ENCODE measurements at regions not wholly inside any gene's neighbourhood (a gene's known extent, or its start where the extent isn't known, plus 50 kb on each side); places are given as distances from the start of the nearest gene placed in this dataset.

- Mint-ChIP-seq H3K4me1 (peaks cover 7% of the 10 kb centered on the region), H3K27ac (no peak overlapping the region), H3K27me3 (peaks cover 7% of the 10 kb centered on the region), H3K36me3 (ENCODE audit: low read depth) (no peaks in the 10 kb centered on the region), H3K4me3 (no peak overlapping the region), H3K9me3 (peaks cover 2% of the 10 kb centered on the region)
- POLR2A ChIA-PET: no interaction called here
- CTCF ChIA-PET: no interaction called here
- DNase-seq: no peak
These were observed 98.8 kb downstream of the GCNT1 start for GRCh38 chr9:76557674-76558225.

GRCh38 chr9:76558465-76558864 is 99.5 kb downstream of the GCNT1 start:
- H3K9me3 Mint-ChIP-seq: peaks cover 2% of the 10 kb centered on the region
- no peak overlapping the region for H3K27ac Mint-ChIP-seq
- H3K4me3 Mint-ChIP-seq: no peak overlapping the region
- H3K36me3 Mint-ChIP-seq (ENCODE audit: low read depth): no peaks in the 10 kb centered on the region
- no peak for DNase-seq
- H3K27me3 Mint-ChIP-seq: peaks cover 7% of the 10 kb centered on the region
- ChIA-PET CTCF (no interaction called here), POLR2A (interaction anchor here (0.7 kb wide), 1 partner anchor 198 kb away, joined by 3 read pairs; no protein-coding TSS in a partner anchor)
- peaks cover 6% of the 10 kb centered on the region for H3K4me1 Mint-ChIP-seq

- ChIA-PET POLR2A (no interaction called here), CTCF (interaction anchor here (1.1 kb wide), 1 partner anchor 47 kb away, joined by 3 read pairs; no protein-coding TSS in a partner anchor)
- Mint-ChIP-seq H3K27me3 (peaks cover 7% of the 10 kb centered on the region), H3K36me3 (ENCODE audit: low read depth) (no peaks in the 10 kb centered on the region), H3K4me1 (peaks cover 5% of the 10 kb centered on the region), H3K9me3 (peaks cover 2% of the 10 kb centered on the region), H3K4me3 (no peak overlapping the region), H3K27ac (no peak overlapping the region)
- DNase-seq: no peak
These were observed 100.3 kb downstream of the GCNT1 start for GRCh38 chr9:76559286-76559685.

GRCh38 chr9:76560481-76560922 is 101.5 kb downstream of the GCNT1 start:
- peaks cover 5% of the 10 kb centered on the region for H3K4me1 Mint-ChIP-seq

GRCh38 chr9:76561050-76561713 is 102.2 kb downstream of the GCNT1 start:
- POLR2A ChIA-PET: no interaction called here
- H3K9me3 Mint-ChIP-seq: peaks cover 2% of the 10 kb centered on the region

More at GRCh38 chr9:76560481-76560922, 101.5 kb downstream of the GCNT1 start:
- Mint-ChIP-seq H3K4me3 (no peak overlapping the region), H3K27ac (no peak overlapping the region), H3K36me3 (ENCODE audit: low read depth) (no peaks in the 10 kb centered on the region), H3K9me3 (peaks cover 2% of the 10 kb centered on the region), H3K27me3 (peaks cover 7% of the 10 kb centered on the region)
- no peak for DNase-seq
- CTCF ChIA-PET: interaction anchor here (1.1 kb wide), 2 partner anchors 15 to 48 kb away, joined by 3 read pairs; no protein-coding TSS in a partner anchor
- POLR2A ChIA-PET: no interaction called here

More at GRCh38 chr9:76561050-76561713, 102.2 kb downstream of the GCNT1 start:
- Mint-ChIP-seq H3K27me3 (peaks cover 7% of the 10 kb centered on the region), H3K4me3 (no peak overlapping the region), H3K36me3 (ENCODE audit: low read depth) (no peaks in the 10 kb centered on the region), H3K27ac (no peak overlapping the region), H3K4me1 (peaks cover 5% of the 10 kb centered on the region)
- DNase-seq: no peak
- CTCF ChIA-PET: interaction anchor here (0.6 to 1.5 kb wide), 5 partner anchors 12 to 78 kb away, joined by 3 to 5 read pairs (median 3); no protein-coding TSS in a partner anchor
